ENCODE measurements at regions not wholly inside any gene's neighbourhood (a gene's known extent, or its start where the extent isn't known, plus 50 kb on each side); places are given as distances from the start of the nearest gene placed in this dataset.

- TF ChIP-seq CTCF (conservative IDR thresholded peaks at IDR 0.05; ENCODE audit: low read length), result no peak
- TF ChIP-seq EZH2phosphoT487 (IDR thresholded peaks at IDR 0.05; ENCODE audit: borderline replicate concordance, low read depth, low read length), result no peak
These were observed 364.3 kb downstream of the FBXW7 start for GRCh38 chr4:152171556-152171955.

Data from OCI-LY7 (cell line).